GM12891 (cell line): ENCODE measurements at regions not wholly inside any gene's neighbourhood (a gene's known extent, or its start where the extent isn't known, plus 50 kb on each side); places are given as distances from the start of the nearest gene placed in this dataset.

Source experiments
- DNase-seq: peaks from one replicate; pipeline ENCODE4 v3.0.0; 2011; ENCODE audit warnings: low spot score; ENCODE audit not compliant: insufficient read length
- FAIRE-seq: peaks from 2 replicates; lab custom pipeline; 2011; peaks lifted over from hg19 to GRCh38; lab: Jason Lieb, UNC
- PAX5 ChIP-seq: IDR thresholded peaks from 2 replicates; pipeline ENCODE4 v1.6.1; 2011; ENCODE audit warnings: low read length, moderate library complexity, mild to moderate bottlenecking; ENCODE audit not compliant: insufficient read depth, severe bottlenecking
- POLR2A ChIP-seq: IDR thresholded peaks from 2 replicates; pipeline ENCODE4 v1.6.1; 2011; ENCODE audit warnings: low read depth, low read length, control low read depth
- POLR2AphosphoS5 ChIP-seq: IDR thresholded peaks from 2 replicates; pipeline ENCODE4 v1.6.1; 2011; ENCODE audit warnings: low read depth, low read length, control low read depth
- POU2F2 ChIP-seq: IDR thresholded peaks from 2 replicates; pipeline ENCODE4 v1.6.1; 2011; ENCODE audit warnings: low read depth, mild to moderate bottlenecking, control low read depth, low read length, moderate library complexity
- SPI1 ChIP-seq: IDR thresholded peaks from 2 replicates; pipeline ENCODE4 v1.6.1; 2011; ENCODE audit warnings: low read depth, low read length, control low read depth
- TAF1 ChIP-seq: IDR thresholded peaks from 2 replicates; pipeline ENCODE4 v1.6.1; 2011; ENCODE audit warnings: low read depth, low read length, control low read depth

DNA sequence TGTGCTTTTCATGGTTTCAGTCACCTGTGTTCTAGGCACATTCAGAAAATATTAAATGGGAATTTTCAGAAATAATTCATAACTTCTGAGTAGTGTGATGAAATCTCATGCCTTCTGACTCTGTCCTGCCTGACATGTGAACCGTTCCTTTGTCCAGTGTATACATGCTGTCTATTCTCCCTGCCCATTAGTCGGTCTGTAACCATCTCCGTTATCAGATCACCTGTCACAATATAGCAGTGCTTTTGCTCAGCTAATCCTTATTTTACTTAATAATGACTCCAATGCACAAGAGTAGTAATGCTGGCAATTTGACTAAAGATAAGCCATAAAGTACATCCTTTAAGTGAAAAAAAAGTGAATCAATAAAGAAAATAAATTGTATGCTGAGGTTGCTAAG lies 597.5 kb downstream of the BRINP3 start:
- FAIRE-seq (no peak), DNase-seq (no peak)
- no peak for TF ChIP-seq SPI1

DNA sequence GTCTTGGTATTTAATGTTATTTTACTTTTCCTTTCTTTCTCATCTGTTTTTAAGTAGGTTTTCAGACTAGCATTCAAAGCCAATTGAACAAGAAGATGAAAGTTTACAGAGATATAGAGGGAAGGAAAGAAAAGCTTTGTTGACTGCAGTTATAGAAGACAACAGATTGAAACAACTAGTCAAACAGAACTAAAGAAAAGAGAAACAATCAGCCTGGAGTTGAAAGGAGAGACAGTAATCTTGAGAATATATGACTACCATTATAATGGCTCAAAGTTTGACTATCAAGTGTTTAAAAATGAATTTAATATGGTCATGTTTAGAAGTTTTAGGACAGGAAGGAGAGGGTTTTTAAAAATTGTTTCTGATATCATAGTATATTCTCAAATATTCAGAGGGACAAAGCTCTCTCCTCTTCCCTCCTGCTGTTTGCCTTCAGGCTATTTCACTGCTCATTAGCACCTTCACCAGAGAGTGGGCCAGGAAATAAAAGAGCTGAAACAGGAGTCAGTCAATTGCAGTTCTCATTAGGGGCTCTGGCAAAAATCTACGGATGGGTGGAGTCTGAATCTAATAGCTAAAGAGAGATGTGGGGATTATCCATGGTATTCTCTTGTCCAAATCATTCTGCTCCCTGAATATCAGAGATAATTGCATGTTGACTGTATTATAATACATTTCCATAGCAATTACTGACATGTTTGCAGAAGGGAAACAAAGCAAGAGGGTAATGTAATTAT lies 577.8 kb downstream of the BRINP3 start:
- TF ChIP-seq TAF1 (no peak), PAX5 (no peak), POLR2A (no peak), POU2F2 (no peak), SPI1 (no peak), POLR2AphosphoS5 (no peak)
- DNase-seq (no peak), FAIRE-seq (no peak)

DNA sequence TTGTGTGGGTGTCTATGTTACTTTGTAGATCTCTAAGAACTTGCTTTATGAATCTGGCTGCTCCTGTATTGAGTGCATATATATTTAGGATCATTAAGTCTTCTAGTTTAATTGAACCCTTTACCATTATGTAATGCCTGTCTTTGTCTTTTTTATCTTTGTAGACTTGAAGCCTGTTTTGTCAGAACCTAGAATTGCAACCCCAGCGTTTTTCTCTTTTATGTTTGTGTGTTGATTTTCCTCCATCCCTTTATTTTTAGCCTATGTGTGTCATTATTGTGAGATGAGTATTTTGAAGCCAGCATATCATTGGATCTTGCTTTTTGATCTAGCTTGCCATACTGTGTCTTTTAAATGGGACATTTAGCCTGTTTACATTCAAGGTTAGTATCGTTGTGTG lies 573.2 kb downstream of the BRINP3 start:
- TF ChIP-seq POU2F2 = no peak
- no peak for TF ChIP-seq POLR2AphosphoS5
- no peak for TF ChIP-seq POLR2A
- TF ChIP-seq SPI1 = no peak
- TF ChIP-seq TAF1 = no peak
- no peak for TF ChIP-seq PAX5
- no peak for FAIRE-seq
- no peak for DNase-seq

DNA sequence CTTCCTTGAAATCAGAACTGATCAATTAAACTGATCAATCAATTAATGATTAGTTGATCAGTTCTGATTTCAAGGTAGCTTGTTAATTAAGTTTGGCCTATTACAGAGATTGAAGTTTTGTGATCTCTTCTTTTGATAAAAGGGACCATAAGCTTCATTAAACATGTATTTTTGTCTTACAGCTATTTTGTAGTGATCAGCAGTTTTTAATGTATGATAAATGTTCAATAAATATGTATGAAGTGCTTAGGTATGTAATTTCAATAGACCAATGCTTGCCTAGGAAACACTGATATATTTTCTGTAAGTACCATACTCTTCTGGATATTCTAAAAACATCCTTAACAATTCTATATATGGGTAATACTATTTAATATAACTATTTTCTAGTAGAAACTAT lies 569.6 kb downstream of the BRINP3 start:
- DNase-seq (no peak), FAIRE-seq (no peak)
- no peak for TF ChIP-seq TAF1

DNA sequence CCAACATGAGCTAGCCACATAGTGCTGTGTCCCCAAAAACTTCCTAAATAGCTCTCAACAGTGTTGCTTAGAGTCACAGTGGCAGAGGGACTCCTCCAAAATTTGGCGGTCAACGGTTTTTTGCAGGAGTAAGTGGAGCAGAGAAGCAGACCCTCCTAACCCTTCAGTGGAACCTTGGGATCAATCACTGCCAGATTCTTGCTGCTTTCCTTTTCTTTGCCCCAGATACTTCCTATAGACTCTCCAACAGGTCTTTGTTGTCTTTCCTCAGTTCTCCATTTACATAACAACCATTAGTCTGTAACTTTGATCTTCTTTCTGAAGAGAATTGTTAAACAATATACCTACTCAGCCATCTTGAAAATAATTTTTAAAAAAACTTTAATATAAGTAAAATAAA lies 556.1 kb downstream of the BRINP3 start:
- no peak for DNase-seq
- TF ChIP-seq POU2F2 = no peak
- TF ChIP-seq POLR2AphosphoS5 = no peak
- no peak for TF ChIP-seq TAF1
- no peak for TF ChIP-seq PAX5
- TF ChIP-seq SPI1 = no peak
- TF ChIP-seq POLR2A = no peak
- no peak for FAIRE-seq

DNA sequence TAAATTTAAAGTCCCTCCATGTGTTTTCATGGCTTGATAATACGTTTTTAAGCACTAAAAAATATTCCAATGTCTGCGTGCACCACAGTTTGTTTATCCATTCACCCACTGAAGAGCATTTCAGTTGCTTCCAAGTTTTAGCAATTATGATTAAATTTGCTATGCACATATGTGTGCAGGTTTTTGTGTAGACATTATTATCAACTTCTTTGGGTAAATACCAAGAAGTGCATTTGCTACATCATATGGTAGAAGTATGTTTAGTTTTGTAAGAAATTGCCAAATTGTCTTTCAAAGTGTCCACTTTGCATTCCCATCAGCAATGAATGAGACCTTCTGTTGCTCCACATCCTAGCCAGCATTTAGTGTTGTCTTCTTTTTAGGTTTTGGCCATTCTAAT lies 550.0 kb downstream of the BRINP3 start:
- TF ChIP-seq TAF1 (no peak), POLR2A (no peak), POLR2AphosphoS5 (no peak), PAX5 (no peak), POU2F2 (no peak), SPI1 (no peak)
- FAIRE-seq = no peak
- no peak for DNase-seq

DNA sequence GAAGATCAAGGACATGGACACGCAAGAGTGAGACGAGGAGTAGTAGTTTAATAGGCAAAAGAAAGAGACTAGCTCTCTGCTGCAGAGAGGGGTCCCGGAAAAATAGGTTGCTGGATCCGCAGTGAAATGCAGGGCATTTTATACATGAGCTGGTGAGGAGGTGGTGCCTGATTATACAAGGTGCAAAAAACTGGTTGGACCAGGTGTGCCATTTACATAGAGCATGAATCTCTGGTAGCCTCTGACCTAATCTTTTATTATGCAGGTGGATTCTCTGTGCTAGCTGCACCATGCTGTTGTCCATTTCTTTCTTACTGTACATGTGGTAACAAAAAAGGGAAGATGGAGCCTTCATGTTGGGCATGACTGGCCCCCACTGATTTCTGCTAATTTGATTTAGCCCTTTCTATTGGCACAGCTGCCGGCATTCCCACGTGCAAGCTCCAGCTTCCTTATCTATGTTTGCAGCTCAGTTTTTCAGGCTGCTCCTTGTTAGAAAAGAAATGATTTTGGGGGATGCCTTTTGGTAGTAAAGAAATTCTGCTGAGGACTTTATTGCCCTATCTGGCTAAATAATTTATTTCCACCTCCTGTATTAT lies 548.1 kb downstream of the BRINP3 start:
- no peak for DNase-seq
- no peak for FAIRE-seq
- TF ChIP-seq TAF1 (no peak), POU2F2 (no peak), POLR2A (no peak), POLR2AphosphoS5 (no peak), PAX5 (no peak), SPI1 (no peak)

DNA sequence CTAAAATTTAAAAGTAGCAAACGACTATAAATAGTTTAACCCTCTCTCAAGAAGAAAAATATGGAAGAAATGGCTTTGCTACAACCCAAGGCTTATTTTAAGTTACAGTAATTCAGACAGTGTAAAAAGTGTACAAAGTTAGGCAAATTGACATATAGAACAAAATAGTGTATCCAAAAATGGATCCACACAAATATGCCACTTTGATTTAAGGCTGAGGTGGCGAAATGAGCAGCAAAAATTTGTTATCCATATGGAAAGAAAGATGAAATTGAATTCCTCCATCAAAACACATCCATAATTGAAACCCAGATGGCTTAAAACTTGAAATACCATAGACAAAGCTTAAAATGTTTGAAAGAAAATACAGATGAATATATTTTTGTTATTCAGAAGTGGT lies 540.8 kb downstream of the BRINP3 start:
- TF ChIP-seq POU2F2 (no peak), SPI1 (no peak), TAF1 (no peak), PAX5 (no peak), POLR2A (no peak), POLR2AphosphoS5 (no peak)
- FAIRE-seq (no peak), DNase-seq (no peak)

DNA sequence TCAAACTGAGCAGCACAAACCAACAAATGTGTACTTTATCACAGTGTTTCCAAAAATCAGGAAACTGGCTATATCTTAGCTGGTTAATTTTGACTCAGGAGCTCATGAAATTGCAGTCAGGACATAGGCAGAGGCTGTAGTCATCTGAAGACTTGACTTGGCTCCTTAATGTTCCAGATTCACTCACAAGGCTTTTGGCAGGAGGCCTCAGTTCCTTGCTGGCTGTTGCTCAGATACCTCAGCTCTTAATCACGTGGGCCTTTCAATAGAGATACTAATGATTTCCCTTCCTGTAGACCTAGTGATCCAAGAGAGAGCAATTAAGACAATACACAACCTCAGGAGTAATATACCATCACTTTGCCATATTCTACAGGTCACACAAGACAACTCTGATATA lies 537.7 kb downstream of the BRINP3 start:
- FAIRE-seq (no peak), DNase-seq (no peak)
- TF ChIP-seq SPI1 = no peak
- no peak for TF ChIP-seq POLR2A
- no peak for TF ChIP-seq POLR2AphosphoS5

DNA sequence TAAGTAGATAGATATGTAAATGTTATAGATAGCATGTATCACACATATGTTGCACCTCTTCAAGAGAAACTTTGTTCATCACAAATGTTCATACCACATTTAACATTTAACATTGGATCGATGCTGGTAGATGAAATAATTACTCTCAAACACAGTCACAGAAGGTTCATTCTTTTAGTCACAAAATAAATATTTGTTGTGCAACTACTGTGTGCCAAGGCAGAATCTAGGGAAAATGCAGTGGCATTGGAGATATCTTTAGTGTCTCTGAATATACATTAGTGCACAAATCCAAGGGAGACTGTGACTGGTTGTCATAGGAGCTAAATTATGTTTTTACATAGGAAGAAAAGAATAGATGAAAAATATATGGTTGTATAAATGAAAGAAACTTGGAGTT lies 535.7 kb downstream of the BRINP3 start:
- DNase-seq = no peak
- no peak for FAIRE-seq
- no peak for TF ChIP-seq SPI1
- no peak for TF ChIP-seq PAX5
- TF ChIP-seq TAF1 = no peak
- TF ChIP-seq POLR2A = no peak
- no peak for TF ChIP-seq POLR2AphosphoS5
- TF ChIP-seq POU2F2 = no peak

DNA sequence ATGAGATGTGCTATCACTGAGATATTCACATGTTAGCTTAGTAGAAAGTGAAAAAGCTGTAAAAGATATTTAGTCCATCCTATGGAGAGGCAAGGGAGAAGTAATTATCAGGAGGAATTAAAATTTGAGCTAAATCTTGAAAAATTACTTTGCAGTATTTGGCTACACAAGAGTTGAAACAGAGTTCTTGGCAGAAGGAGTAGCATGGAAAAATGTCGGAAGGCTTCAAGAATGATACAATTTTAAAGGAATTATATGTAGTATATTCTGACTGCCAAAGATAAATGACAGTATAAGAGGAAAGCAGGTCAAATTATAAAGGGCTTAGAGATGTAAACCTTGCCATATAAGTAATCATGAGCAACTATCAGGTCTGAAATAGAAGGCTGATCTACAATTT lies 518.9 kb downstream of the BRINP3 start:
- DNase-seq = no peak
- no peak for TF ChIP-seq SPI1
- TF ChIP-seq TAF1 = no peak
- TF ChIP-seq PAX5 = no peak
- TF ChIP-seq POU2F2 = no peak
- TF ChIP-seq POLR2A = no peak
- TF ChIP-seq POLR2AphosphoS5 = no peak
- no peak for FAIRE-seq
